ENCODE measurements at regions not wholly inside any gene's neighbourhood (a gene's known extent, or its start where the extent isn't known, plus 50 kb on each side); places are given as distances from the start of the nearest gene placed in this dataset.

DNA sequence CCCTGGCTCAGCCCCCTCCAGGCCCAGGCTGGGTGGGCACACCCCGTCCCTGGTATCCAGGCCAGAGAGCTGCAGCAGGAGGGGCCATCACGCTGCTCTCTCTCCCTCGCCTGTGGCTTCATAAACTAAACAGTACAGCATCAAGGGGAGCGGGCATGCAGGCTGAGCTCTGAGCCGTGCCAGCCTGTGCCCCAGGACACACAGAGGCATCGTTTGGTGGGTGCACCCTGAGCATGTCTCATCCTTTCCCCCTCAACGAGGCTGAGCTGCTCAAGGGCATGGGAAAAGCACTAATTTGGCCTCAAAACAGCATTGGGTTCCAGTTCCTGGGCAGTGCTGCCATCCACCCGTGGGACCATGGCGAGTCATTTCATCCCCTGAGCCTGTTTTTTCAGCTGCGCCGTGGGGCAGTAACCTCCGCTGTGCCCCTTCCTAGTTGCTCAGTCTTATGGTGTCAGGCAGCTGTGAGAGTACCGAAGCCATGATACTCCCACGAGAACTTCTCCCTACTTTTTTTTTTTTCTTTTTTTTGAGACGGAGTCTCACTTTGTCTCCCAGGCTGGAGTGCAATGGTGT lies 79.6 kb downstream of the CPN2 start:
- intact Hi-C loops (cut with DNase I; ENCODE audit: low total_unique reads), result no loop called here
- TF ChIP-seq POLR2A (IDR thresholded peaks at IDR 0.05) (no peak), POLR2AphosphoS5 (IDR thresholded peaks at IDR 0.05) (no peak), CTCF (IDR thresholded peaks at IDR 0.05) (no peak)
- Histone ChIP-seq H3K27me3 (no peaks in the 10 kb centered on the region), H3K36me3 (no peaks in the 10 kb centered on the region), H3K9me3 (no peaks in the 10 kb centered on the region), H3K4me3 (no peak overlapping the region), H3K27ac (peak overlapping the region; percentile 95 to 97), H3K4me1 (peaks cover 15 to 20% of the 10 kb centered on the region in 2 donors)
- DNase-seq (ENCODE audit: low spot score in 2 of 2), result no peak

DNA sequence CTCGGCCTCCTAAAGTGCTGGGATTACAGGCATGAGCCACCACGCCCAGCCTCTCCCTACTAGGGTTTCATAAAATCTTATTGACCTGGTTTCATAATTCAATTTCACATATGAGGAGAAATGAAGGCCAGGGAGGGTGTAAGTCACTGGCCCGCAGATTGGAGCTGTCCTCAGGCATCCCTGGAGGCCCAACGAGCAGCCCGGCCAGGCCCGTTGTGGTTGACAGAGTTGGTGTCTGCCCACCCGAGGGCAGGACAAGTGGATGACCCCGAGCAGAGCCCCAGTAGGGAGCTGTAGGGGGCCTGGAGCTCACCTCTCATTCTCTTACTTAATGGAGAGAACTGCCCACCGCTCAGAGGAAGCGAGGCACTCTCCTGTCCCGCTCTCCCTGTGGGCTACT lies 78.9 kb downstream of the CPN2 start:
- intact Hi-C loops (cut with DNase I; ENCODE audit: low total_unique reads), result no loop called here
- no peaks in the 10 kb centered on the region for H3K9me3 ChIP-seq
- peaks cover 22 to 25% of the 10 kb centered on the region in 2 donors for H3K4me1 ChIP-seq
- peak overlapping the region; percentile 95 to 97 for H3K27ac ChIP-seq
- H3K36me3 ChIP-seq, result no peaks in the 10 kb centered on the region
- H3K4me3 ChIP-seq, result no peak overlapping the region
- no peaks in the 10 kb centered on the region for H3K27me3 ChIP-seq
- DNase-seq (ENCODE audit: low spot score in 2 of 2), result peak in 1 of 2 donors; percentile 15
- no peak for TF ChIP-seq CTCF (IDR thresholded peaks at IDR 0.05)
- no peak for TF ChIP-seq POLR2A (IDR thresholded peaks at IDR 0.05)
- TF ChIP-seq POLR2AphosphoS5 (IDR thresholded peaks at IDR 0.05), result no peak

DNA sequence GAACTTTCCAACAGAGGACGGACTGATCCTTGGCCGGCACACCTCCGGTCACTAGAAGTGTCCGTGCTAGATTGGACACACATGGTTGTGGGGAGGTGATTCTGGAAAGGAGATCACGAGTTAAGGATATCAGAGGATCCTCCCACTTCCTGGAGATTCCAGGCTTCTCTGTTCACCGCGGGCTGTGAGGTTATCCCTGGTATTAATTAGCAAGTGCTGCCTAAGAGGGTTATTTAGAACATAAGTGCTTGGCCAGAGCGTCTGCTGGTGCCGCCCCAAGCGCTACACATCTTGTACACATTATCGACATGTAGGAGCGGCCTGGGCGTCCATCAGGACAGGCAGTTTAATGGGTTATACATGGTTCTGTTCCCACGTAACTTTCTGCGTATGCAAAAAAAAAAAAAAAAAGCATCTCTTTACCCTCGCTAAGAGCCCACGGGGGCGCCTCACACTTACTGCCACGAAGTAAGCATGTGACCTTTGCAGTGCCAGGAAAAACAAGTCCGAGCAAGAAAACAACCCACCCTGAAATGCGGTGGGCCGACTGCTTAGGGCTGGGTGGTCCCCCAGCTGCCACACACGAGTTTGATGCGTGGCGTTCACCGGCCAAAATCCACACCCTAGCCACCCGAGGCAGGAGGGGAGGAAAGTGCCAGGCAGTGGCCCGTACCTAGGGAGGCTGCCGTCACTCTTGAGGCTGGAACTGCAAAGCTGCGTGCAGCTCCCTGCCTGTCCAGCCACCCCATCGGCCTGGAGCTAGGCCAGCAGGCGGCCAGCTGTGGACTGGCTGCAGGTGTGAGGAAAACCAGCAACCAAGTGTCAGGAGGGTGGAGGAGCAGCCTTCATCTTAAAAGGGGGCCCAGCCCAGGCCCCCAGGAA lies 78.0 kb downstream of the CPN2 start:
- Histone ChIP-seq H3K27ac (peak overlapping the region; percentile 95 to 97), H3K4me3 (no peak overlapping the region), H3K9me3 (no peaks in the 10 kb centered on the region), H3K27me3 (no peaks in the 10 kb centered on the region), H3K4me1 (peaks cover 26 to 31% of the 10 kb centered on the region in 2 donors), H3K36me3 (no peaks in the 10 kb centered on the region)
- intact Hi-C loops (cut with DNase I; ENCODE audit: low total_unique reads), result no loop called here
- no peak for TF ChIP-seq POLR2A (IDR thresholded peaks at IDR 0.05)
- TF ChIP-seq CTCF (IDR thresholded peaks at IDR 0.05), result no peak
- TF ChIP-seq POLR2AphosphoS5 (IDR thresholded peaks at IDR 0.05), result no peak
- DNase-seq (ENCODE audit: low spot score in 2 of 2), result peak in 1 of 2 donors; percentile 17

DNA sequence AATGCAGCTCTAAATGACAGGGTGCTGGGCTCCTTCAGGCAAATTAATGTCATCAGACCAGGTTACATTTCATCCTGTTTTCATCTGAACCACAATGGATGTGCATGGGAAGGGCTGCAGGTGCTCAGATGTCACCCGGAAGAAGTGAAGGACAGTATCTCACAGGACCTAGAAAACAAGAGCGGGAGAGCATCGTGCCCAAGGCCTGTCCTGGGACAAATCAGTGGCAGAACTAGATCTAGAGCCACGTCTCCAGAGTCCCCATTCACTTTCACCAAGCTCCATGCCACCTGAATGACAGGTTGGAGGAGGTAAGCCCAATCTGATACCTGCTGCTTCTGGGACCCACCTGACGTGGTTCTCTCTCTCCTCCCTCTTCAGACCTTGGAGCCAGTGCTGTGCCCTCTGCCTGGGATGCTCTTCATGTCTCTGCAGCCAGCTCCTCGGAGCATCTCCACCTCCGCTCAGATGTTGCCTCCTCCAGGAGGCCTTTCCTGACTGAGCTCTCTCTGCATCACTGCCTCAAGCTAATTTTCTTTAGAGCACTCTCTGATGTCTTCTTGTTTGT lies 77.3 kb downstream of the CPN2 start:
- peak in 1 of 2 donors; percentile 6 for DNase-seq (ENCODE audit: low spot score in 2 of 2)
- no peaks in the 10 kb centered on the region for H3K9me3 ChIP-seq
- intact Hi-C loops (cut with DNase I; ENCODE audit: low total_unique reads), result no loop called here
- no peak overlapping the region for H3K4me3 ChIP-seq
- H3K36me3 ChIP-seq, result no peaks in the 10 kb centered on the region
- no peaks in the 10 kb centered on the region for H3K27me3 ChIP-seq
- peaks cover 33 to 38% of the 10 kb centered on the region in 2 donors for H3K4me1 ChIP-seq
- peak overlapping the region; percentile 54 to 79 for H3K27ac ChIP-seq
- TF ChIP-seq POLR2A (IDR thresholded peaks at IDR 0.05), result no peak
- no peak for TF ChIP-seq CTCF (IDR thresholded peaks at IDR 0.05)
- TF ChIP-seq POLR2AphosphoS5 (IDR thresholded peaks at IDR 0.05), result no peak

Measured in breast epithelium (tissue), 4 donors.